ENCODE measurements at regions not wholly inside any gene's neighbourhood (a gene's known extent, or its start where the extent isn't known, plus 50 kb on each side); places are given as distances from the start of the nearest gene placed in this dataset.
A peak's percentile ranks its signal among the peaks of the same experiment; 100 is the strongest.

- intact Hi-C loops (cut with micrococcal nuclease): no loop called here
These were observed 170.6 kb downstream of the RBFOX3 start for GRCh38 chr17:79440251-79440650.

DNA sequence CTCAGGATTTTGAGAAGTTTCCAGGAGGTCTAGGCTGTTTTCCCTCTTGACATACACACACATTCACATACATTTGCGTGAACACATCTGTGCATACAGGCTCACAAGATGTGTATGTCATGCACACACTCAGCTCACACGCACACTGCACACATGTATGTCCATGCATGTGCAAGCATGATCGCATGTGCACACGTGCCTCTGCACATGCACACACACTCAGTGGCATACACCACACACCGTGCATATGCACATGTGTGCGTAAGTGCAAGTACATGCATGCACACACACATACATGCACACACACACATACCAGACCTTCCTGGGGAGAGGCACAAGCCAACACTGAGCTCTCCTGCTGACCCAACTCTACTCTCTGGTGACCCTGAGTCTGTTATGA, 171.4 kb downstream of the RBFOX3 start:
- ChIA-PET CTCF (no interaction called here), POLR2A (no interaction called here)
- Mint-ChIP-seq H3K9me3 (no peaks in the 10 kb centered on the region), H3K4me3 (no peak overlapping the region), H3K27me3 (peaks cover 0 to 15% (median 6%) of the 10 kb centered on the region in 5 donors), H3K36me3 (no peaks in the 10 kb centered on the region), H3K27ac (no peak overlapping the region), H3K4me1 (no peaks in the 10 kb centered on the region)
- DNase-seq (no peak), ATAC-seq (no peak)
- Histone ChIP-seq H3K27me3 (ENCODE audit: control insufficient read depth in 2 of 2, insufficient read depth in 2 of 2, low read length in 2 of 2) (no peaks in the 10 kb centered on the region), H3K36me3 (ENCODE audit: control insufficient read depth in 2 of 3, insufficient read depth in 3 of 3, low read length in 3 of 3) (no peaks in the 10 kb centered on the region), H3K9me3 (ENCODE audit: control insufficient read depth in 2 of 3, low read length in 3 of 3) (no peaks in the 10 kb centered on the region), H3K4me3 (ENCODE audit: low read length) (no peak overlapping the region), H3K27ac (ENCODE audit: low read depth, low read length) (no peak overlapping the region), H3K4me1 (ENCODE audit: control insufficient read depth in 2 of 2, insufficient read depth in 2 of 2, low read length in 2 of 2) (no peaks in the 10 kb centered on the region)
- intact Hi-C loops (cut with micrococcal nuclease): no loop called here

More at GRCh38 chr17:79440251-79440650, 170.6 kb downstream of the RBFOX3 start:
- H3K9me3 Mint-ChIP-seq: no peaks in the 10 kb centered on the region
- H3K27me3 ChIP-seq (ENCODE audit: control insufficient read depth in 2 of 2, insufficient read depth in 2 of 2, low read length in 2 of 2): no peaks in the 10 kb centered on the region
- no peaks in the 10 kb centered on the region for H3K4me1 Mint-ChIP-seq
- H3K27me3 Mint-ChIP-seq: peaks cover 0 to 15% (median 6%) of the 10 kb centered on the region in 5 donors
- POLR2A ChIA-PET: no interaction called here
- H3K4me3 Mint-ChIP-seq: no peak overlapping the region
- no peak for ATAC-seq
- no peak overlapping the region for H3K4me3 ChIP-seq (ENCODE audit: low read length)
- DNase-seq: no peak
- no peak overlapping the region for H3K27ac Mint-ChIP-seq
- H3K9me3 ChIP-seq (ENCODE audit: control insufficient read depth in 2 of 3, low read length in 3 of 3): no peaks in the 10 kb centered on the region
- CTCF ChIA-PET: no interaction called here
- no peaks in the 10 kb centered on the region for H3K36me3 ChIP-seq (ENCODE audit: control insufficient read depth in 2 of 3, insufficient read depth in 3 of 3, low read length in 3 of 3)
- no peaks in the 10 kb centered on the region for H3K36me3 Mint-ChIP-seq
- H3K27ac ChIP-seq (ENCODE audit: low read depth, low read length): no peak overlapping the region
- H3K4me1 ChIP-seq (ENCODE audit: control insufficient read depth in 2 of 2, insufficient read depth in 2 of 2, low read length in 2 of 2): no peaks in the 10 kb centered on the region

- peaks cover 0 to 17% (median 6%) of the 10 kb centered on the region in 5 donors for H3K27me3 Mint-ChIP-seq
- no peaks in the 10 kb centered on the region for H3K36me3 Mint-ChIP-seq
- peaks cover 0 to 3% (median 0%) of the 10 kb centered on the region in 11 donors for H3K9me3 Mint-ChIP-seq
- Histone ChIP-seq H3K27me3 (ENCODE audit: control insufficient read depth in 2 of 2, insufficient read depth in 2 of 2, low read length in 2 of 2) (no peaks in the 10 kb centered on the region), H3K4me3 (ENCODE audit: low read length) (no peak overlapping the region), H3K9me3 (ENCODE audit: control insufficient read depth in 2 of 3, low read length in 3 of 3) (no peaks in the 10 kb centered on the region), H3K4me1 (ENCODE audit: control insufficient read depth in 2 of 2, insufficient read depth in 2 of 2, low read length in 2 of 2) (no peaks in the 10 kb centered on the region), H3K27ac (ENCODE audit: low read depth, low read length) (no peak overlapping the region), H3K36me3 (ENCODE audit: control insufficient read depth in 2 of 3, insufficient read depth in 3 of 3, low read length in 3 of 3) (no peaks in the 10 kb centered on the region)
- POLR2A ChIA-PET: no interaction called here
- no peak overlapping the region for H3K27ac Mint-ChIP-seq
- CTCF ChIA-PET: no interaction called here
- intact Hi-C loops (cut with micrococcal nuclease): no loop called here
- no peaks in the 10 kb centered on the region for H3K4me1 Mint-ChIP-seq
- ATAC-seq: no peak
- no peak for DNase-seq
- H3K4me3 Mint-ChIP-seq: no peak overlapping the region
These were observed 172.1 kb downstream of the RBFOX3 start for GRCh38 chr17:79438546-79439334.

- DNase-seq: no peak
- H3K9me3 ChIP-seq (ENCODE audit: control insufficient read depth in 2 of 3, low read length in 3 of 3): no peaks in the 10 kb centered on the region
- Mint-ChIP-seq H3K9me3 (peaks cover 0 to 4% (median 0%) of the 10 kb centered on the region in 11 donors), H3K27me3 (peaks cover 0 to 18% (median 6%) of the 10 kb centered on the region in 5 donors), H3K27ac (peak overlapping the region in 1 of 9 donors; percentile 2), H3K36me3 (no peaks in the 10 kb centered on the region), H3K4me1 (no peaks in the 10 kb centered on the region), H3K4me3 (no peak overlapping the region)
- no peak overlapping the region for H3K27ac ChIP-seq (ENCODE audit: low read depth, low read length)
- no peak for ATAC-seq
- H3K36me3 ChIP-seq (ENCODE audit: control insufficient read depth in 2 of 3, insufficient read depth in 3 of 3, low read length in 3 of 3): no peaks in the 10 kb centered on the region
- H3K4me1 ChIP-seq (ENCODE audit: control insufficient read depth in 2 of 2, insufficient read depth in 2 of 2, low read length in 2 of 2): no peaks in the 10 kb centered on the region
- intact Hi-C loops (cut with micrococcal nuclease): no loop called here
- CTCF ChIA-PET: no interaction called here
- H3K27me3 ChIP-seq (ENCODE audit: control insufficient read depth in 2 of 2, insufficient read depth in 2 of 2, low read length in 2 of 2): no peaks in the 10 kb centered on the region
- POLR2A ChIA-PET: no interaction called here
- H3K4me3 ChIP-seq (ENCODE audit: low read length): no peak overlapping the region
These were observed 172.8 kb downstream of the RBFOX3 start for GRCh38 chr17:79438058-79438457.

DNA sequence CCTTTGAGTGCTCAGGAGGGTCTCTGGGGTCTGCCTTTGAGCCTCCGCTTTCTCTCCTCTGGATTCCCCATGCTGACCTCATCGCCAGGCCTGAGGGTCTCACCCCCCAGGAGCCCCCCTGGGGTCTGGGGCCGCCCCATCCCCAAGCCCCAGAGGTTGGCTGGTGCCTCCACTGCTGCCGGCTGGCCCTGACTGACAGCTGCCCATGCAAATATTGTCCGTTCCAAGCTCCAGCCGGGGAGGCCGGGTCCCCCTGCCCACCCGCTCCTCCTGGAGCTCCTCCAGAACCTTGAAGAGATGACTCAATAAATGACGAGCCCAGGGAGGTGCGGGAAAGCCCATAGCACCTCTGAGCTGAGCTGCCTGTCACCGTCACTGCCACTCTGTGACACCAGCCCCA, 173.8 kb downstream of the RBFOX3 start:
- Mint-ChIP-seq H3K27me3 (peaks cover 0 to 26% (median 6%) of the 10 kb centered on the region in 5 donors), H3K9me3 (peaks cover 0 to 4% (median 0%) of the 10 kb centered on the region in 11 donors), H3K27ac (no peak overlapping the region), H3K4me3 (no peak overlapping the region), H3K36me3 (no peaks in the 10 kb centered on the region), H3K4me1 (no peaks in the 10 kb centered on the region)
- CTCF ChIA-PET: no interaction called here
- Histone ChIP-seq H3K36me3 (ENCODE audit: control insufficient read depth in 2 of 3, insufficient read depth in 3 of 3, low read length in 3 of 3) (no peaks in the 10 kb centered on the region), H3K9me3 (ENCODE audit: control insufficient read depth in 2 of 3, low read length in 3 of 3) (no peaks in the 10 kb centered on the region), H3K27me3 (ENCODE audit: control insufficient read depth in 2 of 2, insufficient read depth in 2 of 2, low read length in 2 of 2) (no peaks in the 10 kb centered on the region), H3K4me3 (ENCODE audit: low read length) (no peak overlapping the region), H3K27ac (ENCODE audit: low read depth, low read length) (no peak overlapping the region), H3K4me1 (ENCODE audit: control insufficient read depth in 2 of 2, insufficient read depth in 2 of 2, low read length in 2 of 2) (no peaks in the 10 kb centered on the region)
- no peak for DNase-seq
- intact Hi-C loops (cut with micrococcal nuclease): no loop called here
- no peak for ATAC-seq
- POLR2A ChIA-PET: no interaction called here

- CTCF ChIA-PET: no interaction called here
- DNase-seq (no peak), ATAC-seq (no peak)
- H3K4me3 ChIP-seq (ENCODE audit: low read length): no peak overlapping the region
- Mint-ChIP-seq H3K36me3 (no peaks in the 10 kb centered on the region), H3K27ac (no peak overlapping the region), H3K4me3 (no peak overlapping the region), H3K4me1 (no peaks in the 10 kb centered on the region), H3K27me3 (peaks cover 0 to 27% (median 3%) of the 10 kb centered on the region in 5 donors), H3K9me3 (peaks cover 0 to 4% (median 0%) of the 10 kb centered on the region in 11 donors)
- no peaks in the 10 kb centered on the region for H3K9me3 ChIP-seq (ENCODE audit: control insufficient read depth in 2 of 3, low read length in 3 of 3)
- POLR2A ChIA-PET: no interaction called here
- H3K27ac ChIP-seq (ENCODE audit: low read depth, low read length): no peak overlapping the region
- H3K27me3 ChIP-seq (ENCODE audit: control insufficient read depth in 2 of 2, insufficient read depth in 2 of 2, low read length in 2 of 2): no peaks in the 10 kb centered on the region
- H3K4me1 ChIP-seq (ENCODE audit: control insufficient read depth in 2 of 2, insufficient read depth in 2 of 2, low read length in 2 of 2): no peaks in the 10 kb centered on the region
- no peaks in the 10 kb centered on the region for H3K36me3 ChIP-seq (ENCODE audit: control insufficient read depth in 2 of 3, insufficient read depth in 3 of 3, low read length in 3 of 3)
- intact Hi-C loops (cut with micrococcal nuclease): no loop called here
These were observed 174.9 kb downstream of the RBFOX3 start for GRCh38 chr17:79435962-79436361.

DNA sequence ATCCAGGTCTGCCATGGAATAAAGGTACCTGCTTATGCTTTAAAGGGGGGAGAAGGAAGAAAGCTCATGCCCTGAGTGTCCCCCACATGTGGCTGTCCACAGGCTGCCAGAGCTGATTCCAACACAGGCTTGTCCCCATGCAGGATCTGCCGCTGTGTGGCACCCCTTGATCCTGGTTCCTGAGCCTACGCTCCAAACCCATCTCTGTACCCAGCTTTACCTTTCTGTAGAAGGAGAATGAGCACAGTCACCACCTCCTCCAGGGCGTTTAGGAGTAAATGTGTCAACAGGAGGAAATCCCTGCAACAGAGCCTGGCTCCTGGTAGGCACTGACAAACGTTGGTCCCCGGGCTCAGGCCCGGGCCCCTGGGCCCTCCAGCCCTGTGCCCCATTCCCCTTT, 175.6 kb downstream of the RBFOX3 start:
- Histone ChIP-seq H3K27ac (ENCODE audit: low read depth, low read length) (no peak overlapping the region), H3K4me1 (ENCODE audit: control insufficient read depth in 2 of 2, insufficient read depth in 2 of 2, low read length in 2 of 2) (no peaks in the 10 kb centered on the region), H3K36me3 (ENCODE audit: control insufficient read depth in 2 of 3, insufficient read depth in 3 of 3, low read length in 3 of 3) (no peaks in the 10 kb centered on the region), H3K4me3 (ENCODE audit: low read length) (no peak overlapping the region), H3K9me3 (ENCODE audit: control insufficient read depth in 2 of 3, low read length in 3 of 3) (no peaks in the 10 kb centered on the region), H3K27me3 (ENCODE audit: control insufficient read depth in 2 of 2, insufficient read depth in 2 of 2, low read length in 2 of 2) (no peaks in the 10 kb centered on the region)
- H3K27me3 Mint-ChIP-seq: peaks cover 0 to 27% (median 0%) of the 10 kb centered on the region in 5 donors
- intact Hi-C loops (cut with micrococcal nuclease): no loop called here
- CTCF ChIA-PET: no interaction called here
- POLR2A ChIA-PET: no interaction called here
- no peak overlapping the region for H3K4me3 Mint-ChIP-seq
- no peak for ATAC-seq
- H3K27ac Mint-ChIP-seq: peak overlapping the region in 1 of 9 donors; percentile 62
- no peaks in the 10 kb centered on the region for H3K36me3 Mint-ChIP-seq
- no peaks in the 10 kb centered on the region for H3K4me1 Mint-ChIP-seq
- peaks cover 0 to 4% (median 0%) of the 10 kb centered on the region in 11 donors for H3K9me3 Mint-ChIP-seq
- no peak for DNase-seq

Data from naive thymus-derived CD4-positive, alpha-beta T cell (primary cell).